IMR-90 (cell line): ENCODE measurements at regions not wholly inside any gene's neighbourhood (a gene's known extent, or its start where the extent isn't known, plus 50 kb on each side); places are given as distances from the start of the nearest gene placed in this dataset.

Source experiments
- ATAC-seq: fragments of 200-7000 bp; cut with Tn5 transposase; 2 replicates; pipeline ENCODE4 v1.9.1; 2020; ENCODE audit warnings: low read depth, mild to moderate bottlenecking, moderate library complexity
- BruUV-seq: library from RNA; stranded (reverse); fragments of 400-500 nt; replicated peaks from 2 replicates; lab custom pipeline; 2021; lab: Mats Ljungman, UMichigan
- CTCF ChIA-PET: fragments of 300-600 bp; formaldehyde crosslinking; extraction: SDS; loops from one replicate; lab custom pipeline; 2021; ENCODE audit warnings: antibody characterized with exemption; lab: Yijun Ruan, JAX
- POLR2A ChIA-PET: fragments of 300-600 bp; sonication (Branson Sonifier 250); formaldehyde crosslinking; loops from one replicate; lab custom pipeline; 2022; ENCODE audit warnings: antibody characterized with exemption; ENCODE audit not compliant: unreplicated experiment; lab: Charles Lee
- DNase-seq: peaks from one replicate; pipeline ENCODE4 v3.0.0; 2013
- H2AFZ ChIP-seq: replicated peaks from 2 replicates; pipeline ENCODE3; 2013; ENCODE audit warnings: low read length, mild to moderate bottlenecking; ENCODE audit not compliant: poor library complexity
- H2AK5ac ChIP-seq: 2 replicates; pipeline ENCODE4 v1.6.1; 2013; ENCODE audit warnings: low read depth, low read length, inconsistent platforms
- H2AK9ac ChIP-seq: replicated peaks from 2 replicates; pipeline ENCODE3; 2013; ENCODE audit warnings: mild to moderate bottlenecking, low read depth, low read length, moderate library complexity; ENCODE audit not compliant: poor library complexity
- H2BK120ac ChIP-seq: 2 replicates; pipeline ENCODE4 v1.6.1; 2013; ENCODE audit warnings: low read depth, low read length, inconsistent platforms
- H2BK15ac ChIP-seq: 3 replicates; pipeline ENCODE4 v1.6.1; 2013; ENCODE audit warnings: low read depth, low read length, inconsistent platforms
- H2BK20ac ChIP-seq: 2 replicates; pipeline ENCODE4 v1.6.1; 2013; ENCODE audit warnings: low read depth, mild to moderate bottlenecking, inconsistent platforms, low read length, moderate library complexity
- H2BK5ac ChIP-seq: 2 replicates; pipeline ENCODE4 v1.6.1; 2013; ENCODE audit warnings: mild to moderate bottlenecking, low read depth, low read length, inconsistent platforms; ENCODE audit not compliant: poor library complexity, severe bottlenecking
- H3K14ac ChIP-seq: replicated peaks from 2 replicates; pipeline ENCODE4 v1.6.1; 2013; ENCODE audit warnings: low read depth, low read length, inconsistent platforms
- H3K18ac ChIP-seq: 2 replicates; pipeline ENCODE4 v1.6.1; 2013; ENCODE audit warnings: low read depth, low read length, control low read depth
- H3K23ac ChIP-seq: 2 replicates; pipeline ENCODE4 v1.6.1; 2013; ENCODE audit warnings: low read depth, low read length, inconsistent platforms
- H3K27ac ChIP-seq: 2 replicates; pipeline ENCODE4 v1.5.1; 2013; ENCODE audit warnings: mild to moderate bottlenecking, control low read depth, low read length; ENCODE audit not compliant: insufficient read depth
- H3K27me3 ChIP-seq: 2 replicates; pipeline ENCODE4 v1.6.1; 2013; ENCODE audit warnings: low read length; ENCODE audit not compliant: control insufficient read depth, insufficient read depth
- H3K36me3 ChIP-seq: 2 replicates; pipeline ENCODE4 v1.6.1; 2013; ENCODE audit warnings: low read length, mixed read lengths; ENCODE audit not compliant: control insufficient read depth, insufficient read depth
- H3K4ac ChIP-seq: 2 replicates; pipeline ENCODE4 v1.6.1; 2013; ENCODE audit warnings: low read depth, low read length, inconsistent platforms
- H3K4me1 ChIP-seq: 2 replicates; pipeline ENCODE4 v1.6.1; 2013; ENCODE audit warnings: low read length, mixed read lengths; ENCODE audit not compliant: control insufficient read depth, insufficient read depth
- H3K4me2 ChIP-seq: 2 replicates; pipeline ENCODE4 v1.6.1; 2013; ENCODE audit warnings: low read depth, mild to moderate bottlenecking, control low read depth, low read length, moderate library complexity
- H3K4me3 ChIP-seq: 2 replicates; pipeline ENCODE4 v1.5.1; 2013; ENCODE audit warnings: low read depth, mild to moderate bottlenecking, control low read depth, low read length, moderate library complexity; ENCODE audit not compliant: insufficient read depth
- H3K56ac ChIP-seq: 2 replicates; pipeline ENCODE4 v1.6.1; 2013; ENCODE audit warnings: low read length, inconsistent platforms; ENCODE audit not compliant: insufficient read depth; ENCODE audit errors: extremely low read depth
- H3K79me1 ChIP-seq, 2 experiments: 2 replicates each; pipeline ENCODE4 v1.6.1; 2013; ENCODE audit warnings: low read length in 2 of 2, inconsistent platforms in 1 of 2, low read depth in 1 of 2
- H3K9ac ChIP-seq: 2 replicates; pipeline ENCODE4 v1.6.1; 2013; ENCODE audit warnings: low read depth, low read length, control low read depth
- H3K9me1 ChIP-seq: 2 replicates; pipeline ENCODE4 v1.6.1; 2013; ENCODE audit warnings: low read length, inconsistent platforms; ENCODE audit not compliant: insufficient read depth
- H3K9me3 ChIP-seq: 2 replicates; pipeline ENCODE4 v1.6.1; 2013; ENCODE audit warnings: low read length; ENCODE audit not compliant: control insufficient read depth, insufficient read depth
- H4K20me1 ChIP-seq: 2 replicates; pipeline ENCODE4 v1.6.1; 2013; ENCODE audit warnings: low read length, inconsistent platforms; ENCODE audit not compliant: insufficient read depth
- H4K5ac ChIP-seq: 2 replicates; pipeline ENCODE4 v1.6.1; 2013; ENCODE audit warnings: mild to moderate bottlenecking, low read depth, low read length, control low read depth
- H4K8ac ChIP-seq, 2 experiments: 2 replicates each; pipeline ENCODE4 v1.6.1; 2013; ENCODE audit warnings: low read depth in 2 of 2, low read length in 2 of 2, control low read depth in 1 of 2, inconsistent platforms in 1 of 2
- H4K91ac ChIP-seq: 2 replicates; pipeline ENCODE4 v1.6.1; 2013; ENCODE audit warnings: low read depth, low read length, inconsistent platforms; ENCODE audit not compliant: insufficient read depth
- CEBPB ChIP-seq: IDR thresholded peaks from 2 replicates; pipeline ENCODE4 v1.6.1; 2012; ENCODE audit warnings: low read depth, low read length, improper control_type of control experiment
- CHD1 ChIP-seq: IDR thresholded peaks from 2 replicates; pipeline ENCODE4 v1.6.1; 2012; ENCODE audit warnings: low read depth, low read length, improper control_type of control experiment
- MAFK ChIP-seq: IDR thresholded peaks from 2 replicates; pipeline ENCODE4 v1.6.1; 2012; ENCODE audit warnings: low read depth, low read length, improper control_type of control experiment
- MAZ ChIP-seq: IDR thresholded peaks from 2 replicates; pipeline ENCODE4 v1.6.1; 2012; ENCODE audit warnings: low read depth, mild to moderate bottlenecking, low read length, improper control_type of control experiment, moderate library complexity, borderline replicate concordance
- RFX5 ChIP-seq: IDR thresholded peaks from 2 replicates; pipeline ENCODE4 v1.8.0; 2012; ENCODE audit warnings: low read depth, mild to moderate bottlenecking, low read length, moderate library complexity
- USF2 ChIP-seq: fragments of 150-350 bp; IDR thresholded peaks from 2 replicates; pipeline ENCODE4 v1.6.1; 2017; ENCODE audit warnings: mild to moderate bottlenecking, antibody characterized with exemption, low read length, low read depth
- WGBS, 2 experiments: methylation state at CpG; one replicate each; pipeline versions ENCODE4 v1.1.5 to v1.1.7; 2013; ENCODE audit warnings: missing lambda C conversion rate in 2 of 2; ENCODE audit not compliant: insufficient read length in 1 of 2; ENCODE audit errors: extremely low coverage in 2 of 2; 5-methylcytosine and 5-hydroxymethylcytosine counted together
- dilution Hi-C: fragments of 300-500 bp; cut with HindIII; formaldehyde crosslinking; loops from one replicate; pipeline ENCODE4 v1.14.3; 2018; ENCODE audit warnings: low sequenced_read_pairs; ENCODE audit not compliant: unreplicated experiment
- in situ Hi-C: fragments of 300-500 bp; cut with MboI; formaldehyde crosslinking; loops from 3 replicates; pipeline ENCODE4 v1.14.3; 2019; ENCODE audit warnings: low sequenced_read_pairs, inconsistent platforms, mixed read lengths
- intact Hi-C: fragments of 100-400 bp; cut with micrococcal nuclease; formaldehyde crosslinking; loops from 2 replicates; pipeline ENCODE4 v1.10.0; 2022

DNA sequence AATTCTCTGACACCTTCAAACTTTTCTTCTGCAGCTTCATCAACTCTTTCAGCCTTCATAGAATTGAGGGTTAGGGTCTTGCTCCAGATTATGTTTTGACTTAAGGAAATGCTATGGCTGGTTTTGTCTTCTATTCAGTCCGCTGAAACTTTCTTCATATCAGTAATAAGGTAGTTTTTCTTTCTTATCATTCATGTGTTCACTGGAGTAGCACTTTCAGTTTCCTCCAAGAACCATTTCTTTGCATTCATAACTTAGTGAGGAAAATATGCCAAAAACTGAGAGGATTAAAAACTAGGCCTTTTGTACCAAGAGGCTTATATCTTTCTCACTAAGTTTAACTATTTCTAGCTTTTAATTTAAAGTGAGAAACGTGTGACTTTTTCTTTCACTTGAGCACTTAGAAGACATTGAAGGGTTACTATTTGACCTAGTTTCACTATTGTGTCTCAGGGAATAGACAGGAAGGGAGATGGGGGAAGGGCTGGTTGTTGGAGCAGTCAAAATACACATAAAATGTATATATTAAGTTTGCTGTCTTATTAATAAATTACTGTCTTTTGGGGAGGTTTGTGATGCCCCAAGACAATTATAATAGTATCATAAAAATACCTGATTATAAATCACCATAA lies 1110.1 kb downstream of the TBL1XR1 start:
- no peaks in the 10 kb centered on the region for H3K36me3 ChIP-seq
- H2AFZ ChIP-seq: no peak overlapping the region
- no peaks in the 10 kb centered on the region for H3K9me1 ChIP-seq
- no peak overlapping the region for H4K8ac ChIP-seq
- no peak overlapping the region for H2BK15ac ChIP-seq
- no peak for DNase-seq
- no peak overlapping the region for H2BK120ac ChIP-seq
- intact Hi-C loops (no loop called here), dilution Hi-C loops (no loop called here), in situ Hi-C loops (no loop called here)
- H3K9ac ChIP-seq: no peak overlapping the region
- H2BK5ac ChIP-seq: no peak overlapping the region
- no peak overlapping the region for H3K4ac ChIP-seq
- CTCF ChIA-PET: no interaction called here
- POLR2A ChIA-PET: no interaction called here
- no peak overlapping the region for H3K4me2 ChIP-seq
- no peak overlapping the region for H3K27ac ChIP-seq
- ATAC-seq: no peak
- H3K27me3 ChIP-seq: no peaks in the 10 kb centered on the region
- H3K56ac ChIP-seq: no peak overlapping the region
- H2AK9ac ChIP-seq: no peak overlapping the region
- no peak overlapping the region for H3K18ac ChIP-seq
- H4K91ac ChIP-seq: no peak overlapping the region
- no peak overlapping the region for H3K14ac ChIP-seq
- H3K9me3 ChIP-seq: no peaks in the 10 kb centered on the region
- no peak overlapping the region for H4K5ac ChIP-seq
- no CpG with 5 or more reads among the region's 2 CpGs for WGBS, 2 experiments
- H2AK5ac ChIP-seq: no peak overlapping the region
- H3K79me1 ChIP-seq: no peaks in the 10 kb centered on the region
- no peak overlapping the region for H2BK20ac ChIP-seq
- H3K4me3 ChIP-seq: no peak overlapping the region
- BruUV-seq: no TSS peak
- H4K20me1 ChIP-seq: no peaks in the 10 kb centered on the region
- TF ChIP-seq MAZ (no peak), RFX5 (no peak), MAFK (no peak), USF2 (no peak), CHD1 (no peak), CEBPB (no peak)
- H3K23ac ChIP-seq: no peak overlapping the region
- no peaks in the 10 kb centered on the region for H3K4me1 ChIP-seq
